Peyer's patch (tissue), 4 donors: ENCODE measurements at regions not wholly inside any gene's neighbourhood (a gene's known extent, or its start where the extent isn't known, plus 50 kb on each side); places are given as distances from the start of the nearest gene placed in this dataset.

ENCODE experiments used
- CTCF ChIP-seq, 6 experiments: fragments of 450-650 bp in 4 of 6; fragments of 200-600 bp in 2 of 6; sonication (generic) in 1 of 6; IDR thresholded peaks; one replicate each; pipeline ENCODE4 v1.5.1; 2017 to 2019; ENCODE audit warnings: antibody characterized with exemption in 6 of 6, mild to moderate bottlenecking in 3 of 6, moderate library complexity in 1 of 6
- POLR2A ChIP-seq, 2 donors: fragments of 450-650 bp; IDR thresholded peaks; one replicate each; pipeline ENCODE4 v1.5.1; 2017; ENCODE audit warnings: antibody characterized with exemption in 2 of 2, mild to moderate bottlenecking in 2 of 2, moderate library complexity in 2 of 2

GRCh38 chr6:54689620-54690019, 157.0 kb upstream of the FAM83B start:
- TF ChIP-seq CTCF (IDR thresholded peaks at IDR 0.05), result no peak
- TF ChIP-seq POLR2A (IDR thresholded peaks at IDR 0.05), result no peak
